HepG2 (cell line): ENCODE measurements at regions not wholly inside any gene's neighbourhood (a gene's known extent, or its start where the extent isn't known, plus 50 kb on each side); places are given as distances from the start of the nearest gene placed in this dataset.

Source experiments
- CTCF ChIP-seq: sonication (generic); formaldehyde crosslinking; IDR thresholded peaks from 2 replicates; pipeline ENCODE4 v1.5.0; 2020; ENCODE audit warnings: mild to moderate bottlenecking, missing genetic modification reagents, moderate library complexity
- HMG20B ChIP-seq: conservative IDR thresholded peaks from 2 replicates; pipeline ENCODE4 v1.6.1; 2016; ENCODE audit warnings: missing genetic modification reagents, missing compliant biosample characterization
- KMT2B ChIP-seq: IDR thresholded peaks from 2 replicates; pipeline ENCODE4 v1.6.1; 2016; ENCODE audit warnings: missing genetic modification reagents, missing compliant biosample characterization
- SALL2 ChIP-seq: sonication (generic); formaldehyde crosslinking; IDR thresholded peaks from 2 replicates; pipeline ENCODE4 v1.8.1; 2023; ENCODE audit warnings: mild to moderate bottlenecking, missing genetic modification reagents, inconsistent platforms
- SCMH1 ChIP-seq: sonication (generic); formaldehyde crosslinking; IDR thresholded peaks from 2 replicates; pipeline ENCODE4 v1.9.0; 2021; ENCODE audit warnings: missing genetic modification reagents, mild to moderate bottlenecking, borderline replicate concordance
- ZFY ChIP-seq: sonication (generic); formaldehyde crosslinking; IDR thresholded peaks from 2 replicates; pipeline ENCODE4 v1.4.0; 2020; ENCODE audit warnings: missing genetic modification reagents
- ZMAT5 ChIP-seq: sonication (generic); formaldehyde crosslinking; IDR thresholded peaks from 2 replicates; pipeline ENCODE4 v1.5.0; 2020; ENCODE audit warnings: mild to moderate bottlenecking, low read depth, missing genetic modification reagents, borderline replicate concordance
- ZNF292 ChIP-seq: sonication (generic); formaldehyde crosslinking; IDR thresholded peaks from 2 replicates; pipeline ENCODE4 v1.8.1; 2022; ENCODE audit warnings: mild to moderate bottlenecking, low read depth, missing genetic modification reagents, borderline replicate concordance
- ZSCAN31 ChIP-seq: sonication (generic); formaldehyde crosslinking; IDR thresholded peaks from 2 replicates; pipeline ENCODE4 v1.5.0; 2020; ENCODE audit warnings: low read depth, mild to moderate bottlenecking, missing genetic modification reagents

DNA sequence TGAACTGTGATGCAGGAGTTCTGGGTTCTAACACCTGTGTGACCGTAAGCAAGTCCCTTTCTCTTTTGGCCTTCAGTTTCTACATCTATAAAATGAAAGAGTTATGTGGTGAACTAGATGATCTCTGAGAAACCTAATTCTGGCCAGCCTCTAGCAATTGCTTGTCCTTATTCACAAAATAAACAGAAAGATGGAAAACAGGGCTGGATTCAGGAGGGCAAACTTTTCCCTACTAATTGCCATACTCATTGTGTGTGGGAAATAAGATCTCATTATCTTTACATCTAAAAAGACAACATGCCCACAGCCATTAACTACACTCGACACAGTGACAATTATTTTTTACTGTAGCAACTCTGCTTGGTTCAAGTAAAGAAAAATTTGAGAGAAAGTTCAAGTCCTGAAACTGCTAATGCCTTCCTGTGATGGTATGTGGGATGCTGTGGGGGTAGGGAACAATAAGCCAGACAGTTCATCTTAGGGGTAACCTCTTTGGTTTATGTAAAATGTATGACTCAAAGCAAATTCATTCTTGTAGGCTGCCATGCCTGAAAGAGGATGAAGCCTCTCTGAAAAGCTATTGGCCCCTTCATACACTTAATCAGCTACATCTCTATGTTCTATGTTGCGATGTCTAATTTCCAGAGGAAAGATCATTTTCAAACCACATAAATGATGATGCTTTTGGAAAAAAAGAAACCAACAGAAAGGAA, 177.6 kb upstream of the BCL6 start:
- TF ChIP-seq ZSCAN31 (CRISPR knock-in tag) (no peak), CTCF (no peak), SALL2 (CRISPR knock-in tag) (no peak), SCMH1 (CRISPR knock-in tag) (no peak), HMG20B (no peak), ZNF292 (CRISPR knock-in tag) (no peak), ZFY (CRISPR knock-in tag) (no peak), ZMAT5 (CRISPR knock-in tag) (no peak), KMT2B (no peak)
